M059J (cell line): ENCODE measurements at regions not wholly inside any gene's neighbourhood (a gene's known extent, or its start where the extent isn't known, plus 50 kb on each side); places are given as distances from the start of the nearest gene placed in this dataset.
"Not testable (repeated sequence)": the region's sequence is repeated elsewhere in the genome, so short reads cannot be mapped to it uniquely, and the experiment has no call there.

Experiments used
- DNase-seq: peaks from one replicate; pipeline ENCODE4 v3.0.0-alpha.2; 2012; ENCODE audit warnings: low read depth

DNA sequence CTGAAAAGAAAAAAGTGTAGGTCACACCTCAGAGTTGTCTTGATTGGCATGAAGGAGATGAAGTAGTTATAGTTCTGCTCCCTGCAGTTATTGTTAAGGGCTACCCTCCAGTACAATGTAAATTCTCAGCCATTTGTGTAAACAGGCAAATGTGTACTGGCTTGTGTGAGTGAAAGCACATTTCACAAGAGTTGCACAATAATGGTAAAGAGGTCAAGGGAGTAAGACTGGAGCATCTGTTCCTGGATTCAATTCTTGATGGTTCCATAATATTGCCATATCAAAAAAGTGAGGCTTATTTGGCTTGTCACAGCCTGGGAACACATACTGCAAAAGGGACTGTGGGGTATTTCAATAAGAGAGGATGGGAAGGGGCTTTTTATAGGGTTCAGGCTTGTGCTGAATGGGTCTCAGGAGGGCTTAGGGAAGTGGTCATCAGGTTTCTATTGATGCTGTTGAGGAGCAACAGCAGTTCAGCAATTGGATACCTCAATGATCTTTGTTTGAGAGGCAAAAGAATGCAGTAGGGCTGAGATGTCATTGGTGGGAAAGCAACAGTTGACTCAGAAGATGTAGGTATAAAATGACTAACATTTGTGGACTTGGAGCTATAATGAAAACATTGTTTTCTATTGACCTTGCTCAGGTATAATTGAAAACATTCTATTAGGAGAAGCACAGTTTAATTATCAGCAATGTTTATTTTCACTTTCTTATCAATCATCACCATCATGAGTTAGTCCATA, 402.6 kb downstream of the BCKDHB start:
- DNase-seq: no peak

DNA sequence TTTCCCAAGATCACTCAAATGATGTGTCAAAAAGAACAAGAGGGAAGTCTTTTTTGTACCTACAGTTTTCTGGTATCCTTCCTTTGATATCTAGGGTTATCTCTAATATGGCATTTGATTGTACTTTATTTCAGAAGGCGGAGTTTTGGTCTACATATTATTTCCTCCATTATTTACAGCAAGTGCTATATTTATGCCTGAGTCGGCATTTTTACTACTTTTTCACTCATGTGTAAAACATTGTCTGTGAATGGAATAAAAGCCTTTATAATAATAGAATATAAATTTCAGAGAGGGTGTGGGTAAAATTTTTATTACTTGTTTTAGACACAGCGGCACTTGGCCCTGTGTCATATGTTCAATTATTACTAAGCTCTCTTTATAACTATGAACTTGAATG, 398.4 kb downstream of the BCKDHB start:
- no peak for DNase-seq

DNA sequence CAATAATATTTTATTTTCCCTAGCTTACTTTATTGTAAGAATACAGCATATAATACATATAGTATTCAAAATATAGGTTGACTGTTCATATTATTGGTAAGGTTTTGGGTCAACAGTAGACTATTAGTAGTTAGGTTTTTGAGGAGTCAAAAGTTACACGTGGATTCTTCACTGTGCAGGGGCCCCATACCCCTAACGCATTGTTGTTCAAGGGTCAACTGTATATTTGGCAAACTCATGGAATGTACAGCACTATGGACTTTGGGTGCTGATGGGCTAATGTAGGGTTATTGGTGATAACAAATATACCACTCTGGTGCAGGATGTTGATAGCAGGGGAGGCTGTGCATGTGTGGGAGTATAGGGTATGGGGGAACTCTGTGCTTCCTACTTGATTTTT, 397.2 kb downstream of the BCKDHB start:
- no peak for DNase-seq

DNA sequence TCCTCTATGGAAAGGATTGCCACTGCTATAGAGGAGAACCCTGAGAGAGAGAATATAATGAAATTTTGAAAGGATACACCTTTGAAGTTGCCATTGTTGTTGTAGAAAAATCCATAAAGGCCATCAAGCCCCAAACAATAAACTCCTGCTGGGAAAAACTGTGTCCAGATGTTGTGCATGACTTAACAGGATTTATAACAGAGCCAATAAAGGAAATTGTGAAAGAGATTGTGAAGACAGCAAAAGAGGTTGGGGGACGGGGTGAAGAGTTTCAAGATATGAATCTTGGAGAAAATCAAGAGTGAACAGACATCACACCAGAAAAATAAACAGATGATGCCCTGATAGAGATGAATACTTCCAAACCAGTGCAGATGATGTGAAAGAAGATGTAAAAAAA, 396.4 kb downstream of the BCKDHB start:
- DNase-seq: no peak

DNA sequence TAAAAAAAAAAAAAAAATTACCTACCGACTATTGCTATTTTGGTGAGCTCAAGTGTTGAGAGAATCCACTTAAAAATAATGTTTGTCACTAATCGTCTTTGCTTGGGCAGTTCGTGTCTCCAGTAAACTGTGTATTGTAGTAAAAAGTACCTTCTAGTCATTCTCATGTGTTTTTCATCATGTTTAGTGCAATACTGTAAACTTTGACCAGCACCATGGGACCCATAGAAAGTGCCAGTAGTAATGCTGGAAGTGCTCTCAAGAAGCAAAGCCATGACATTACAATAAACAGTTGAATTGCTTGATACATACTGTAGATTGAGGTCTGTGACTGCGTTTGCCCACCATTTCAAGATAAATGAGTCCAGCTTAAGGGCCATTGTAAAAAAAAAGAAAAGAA, 395.2 kb downstream of the BCKDHB start:
- no peak for DNase-seq

DNA sequence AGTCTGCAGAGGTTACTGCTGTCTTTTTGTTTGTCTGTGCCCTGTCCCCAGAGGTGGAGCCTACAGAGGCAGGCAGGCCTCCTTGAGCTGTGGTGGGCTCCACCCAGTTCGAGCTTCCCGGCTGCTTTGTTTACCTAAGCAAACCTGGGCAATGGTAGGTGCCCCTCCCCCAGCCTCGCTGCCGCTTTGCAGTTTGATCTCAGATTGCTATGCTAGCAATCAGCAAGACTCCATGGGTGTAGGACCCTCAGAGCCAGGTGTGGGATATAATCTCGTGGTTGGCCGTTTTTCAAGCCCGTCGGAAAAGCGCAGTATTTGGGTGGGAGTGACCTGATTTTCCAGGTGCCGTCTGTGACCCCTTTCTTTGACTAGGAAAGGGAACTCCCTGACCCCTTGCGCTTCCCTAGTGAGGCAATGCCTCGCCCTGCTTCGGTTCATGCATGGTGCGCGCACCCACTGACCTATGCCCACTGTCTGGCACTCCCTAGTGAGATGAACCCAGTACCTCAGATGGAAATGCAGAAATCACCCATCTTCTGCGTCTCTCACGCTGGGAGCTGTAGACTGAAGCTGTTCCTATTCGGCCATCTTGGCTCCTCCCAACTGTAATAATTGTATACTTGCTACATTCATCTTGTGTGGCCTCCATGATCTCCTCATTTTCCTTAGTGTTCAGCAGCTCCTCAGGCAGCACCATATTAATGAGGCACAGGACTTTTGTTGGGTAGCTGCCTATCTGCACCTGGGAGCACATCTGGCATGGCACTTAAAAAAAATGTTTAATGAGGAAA, 391.4 kb downstream of the BCKDHB start:
- not testable (repeated sequence) for DNase-seq

DNA sequence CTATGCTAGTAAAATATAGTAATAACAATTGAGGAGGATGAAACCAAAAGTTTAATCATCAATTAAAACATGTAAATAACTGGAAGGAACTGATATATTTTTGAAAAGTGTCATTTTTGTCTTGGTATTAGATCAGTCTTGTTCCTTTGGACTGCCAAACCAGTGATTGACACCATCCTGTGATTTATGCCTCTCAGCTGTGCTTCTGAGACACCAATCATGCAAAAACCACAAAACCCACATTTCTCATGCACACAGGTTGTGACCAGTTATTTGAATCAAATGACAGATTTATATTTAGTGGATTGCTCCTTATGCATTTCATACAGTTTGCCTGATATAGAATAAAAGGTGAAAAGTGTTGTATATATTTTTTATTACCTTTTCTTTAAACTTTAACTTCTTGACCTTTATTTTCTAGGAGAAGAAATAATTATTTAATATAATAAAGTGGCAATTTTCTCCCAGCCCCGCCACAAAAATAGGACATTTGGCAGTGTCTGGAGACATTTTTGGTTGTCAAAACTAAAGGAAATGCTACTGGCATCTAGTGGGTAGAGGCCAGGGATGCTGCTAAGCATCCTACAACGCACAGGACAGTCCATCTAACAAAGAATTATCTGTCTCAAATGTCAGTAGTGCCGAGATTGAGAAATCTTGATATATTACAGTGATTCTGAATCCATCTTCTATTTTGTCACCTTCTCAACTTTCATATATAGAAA, 383.6 kb downstream of the BCKDHB start:
- DNase-seq: peak; percentile 60

DNA sequence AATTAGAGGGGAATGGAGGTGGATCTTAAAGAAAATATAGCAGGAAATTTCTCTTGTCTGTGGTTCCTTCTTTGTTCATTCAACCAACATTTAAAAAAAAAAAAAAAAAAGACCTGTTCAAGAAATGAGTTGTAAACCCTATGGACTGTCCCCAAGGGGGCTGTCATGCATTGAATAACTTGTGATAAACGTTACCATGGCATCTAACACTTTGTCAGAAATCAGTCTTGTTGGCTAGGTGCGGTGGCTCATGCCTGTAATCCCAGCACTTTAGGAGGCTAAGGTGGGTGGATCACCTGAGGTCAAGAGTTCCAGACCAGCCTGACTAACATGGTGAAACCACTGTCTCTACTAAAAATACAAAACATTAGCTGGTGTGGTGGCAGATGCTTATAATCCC, 381.7 kb downstream of the BCKDHB start:
- peak; percentile 7 for DNase-seq

DNA sequence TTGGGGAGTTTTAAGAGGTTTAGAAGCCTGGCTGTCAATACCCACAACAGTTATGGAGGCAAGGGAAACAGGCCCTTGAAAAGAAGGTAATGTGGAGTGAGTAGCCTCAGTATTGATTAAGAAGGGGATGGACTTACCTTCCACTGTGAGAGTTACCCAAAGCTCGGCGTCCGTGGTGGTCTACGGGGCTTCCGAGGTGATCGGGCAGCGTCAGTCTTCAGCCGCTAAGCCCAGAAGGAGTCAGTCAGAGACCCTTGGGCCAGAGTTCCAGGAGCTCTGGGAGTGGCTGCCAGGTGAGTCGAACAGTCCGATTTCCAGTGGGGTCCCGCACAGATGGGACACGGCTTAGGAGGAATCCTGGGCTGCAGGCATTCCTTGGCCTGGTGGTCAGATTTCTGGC, 379.0 kb downstream of the BCKDHB start:
- DNase-seq: not testable (repeated sequence)

DNA sequence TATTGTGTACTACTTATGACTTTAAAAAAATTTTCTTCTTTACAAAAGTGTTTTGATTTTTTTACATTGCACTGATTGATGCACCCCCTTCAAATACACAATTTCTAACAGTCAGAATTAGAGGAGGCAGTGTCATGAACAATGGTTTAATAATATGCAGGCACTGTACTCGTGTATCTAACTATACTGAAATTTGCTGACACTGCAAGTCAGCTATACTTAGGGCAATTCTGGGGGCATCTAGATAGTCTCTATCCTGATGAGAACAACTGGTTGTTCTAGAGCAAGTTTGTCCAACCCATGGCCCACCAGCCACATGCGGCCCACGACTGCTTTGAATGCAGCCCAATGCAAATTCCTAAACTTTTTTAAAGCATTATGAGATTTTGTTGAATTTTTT, 375.6 kb downstream of the BCKDHB start:
- DNase-seq: no peak

DNA sequence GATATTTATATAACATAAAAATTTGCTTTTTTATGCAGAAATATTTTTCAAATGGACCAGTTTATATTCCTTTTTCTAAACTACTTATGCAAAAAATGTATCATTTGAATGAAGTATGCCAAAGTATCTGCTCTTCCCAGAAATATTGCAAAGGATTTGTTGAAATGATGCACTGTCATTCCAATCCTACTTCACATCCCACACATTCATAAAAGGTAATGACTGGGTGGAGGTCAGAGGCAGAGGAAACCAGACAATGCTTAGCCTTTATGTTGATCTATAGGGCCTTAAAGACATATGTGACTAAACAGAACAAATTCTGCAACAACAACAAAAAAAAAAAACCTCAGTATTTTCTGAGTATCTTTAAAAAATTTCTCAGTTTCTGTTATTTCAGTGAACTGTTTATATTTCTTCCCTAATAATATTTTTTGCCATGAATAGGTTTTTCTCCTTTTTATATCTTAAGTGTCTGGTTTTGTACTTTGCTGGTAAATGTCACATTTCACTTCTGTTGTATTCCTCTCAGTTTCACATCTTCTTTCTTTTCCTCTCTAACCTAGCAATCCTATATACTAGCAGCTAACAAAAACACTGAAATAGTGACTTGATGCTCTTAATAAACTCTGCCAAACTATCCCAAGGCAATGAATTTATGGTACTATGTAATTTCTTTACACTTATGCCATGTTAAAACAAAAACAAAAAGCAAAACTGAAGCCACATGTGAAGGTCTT, 374.1 kb downstream of the BCKDHB start:
- no peak for DNase-seq

DNA sequence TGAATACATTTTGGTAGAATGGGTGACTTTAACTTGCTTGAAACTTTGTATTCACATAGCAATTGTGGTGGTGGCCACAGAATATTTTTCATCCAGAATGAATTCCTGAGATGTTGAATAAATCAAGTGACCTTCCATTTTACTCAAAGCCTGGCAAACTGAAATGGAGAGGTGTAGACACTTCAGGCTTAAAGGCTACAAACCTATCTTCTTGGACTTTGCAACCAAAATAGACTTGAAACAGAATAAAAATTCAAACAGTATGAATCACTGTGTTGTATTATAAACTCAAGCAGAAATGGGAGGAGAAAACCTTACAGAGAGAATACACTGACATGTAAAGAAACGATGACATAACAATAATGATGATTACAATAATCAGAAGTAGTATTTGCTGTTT, 371.6 kb downstream of the BCKDHB start:
- no peak for DNase-seq

DNA sequence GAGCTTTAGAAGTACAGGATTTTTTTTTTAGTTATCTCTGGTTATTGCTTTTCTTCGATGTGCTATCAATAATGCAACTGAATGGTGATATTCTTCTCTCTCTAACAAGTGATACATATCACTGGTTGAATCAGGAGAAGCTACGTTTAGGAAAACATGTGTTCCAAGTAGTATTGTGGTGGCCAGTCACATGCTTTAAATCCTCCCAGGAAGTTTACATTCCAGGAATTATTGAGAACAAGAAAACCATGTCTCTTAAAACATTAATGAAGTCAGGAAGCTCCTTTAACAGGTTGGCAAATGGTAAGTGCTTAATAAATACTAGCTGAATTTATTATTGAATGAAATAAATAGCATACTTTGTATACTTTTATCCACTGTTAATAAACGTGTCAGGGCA, 371.1 kb downstream of the BCKDHB start:
- peak; percentile 30 for DNase-seq

DNA sequence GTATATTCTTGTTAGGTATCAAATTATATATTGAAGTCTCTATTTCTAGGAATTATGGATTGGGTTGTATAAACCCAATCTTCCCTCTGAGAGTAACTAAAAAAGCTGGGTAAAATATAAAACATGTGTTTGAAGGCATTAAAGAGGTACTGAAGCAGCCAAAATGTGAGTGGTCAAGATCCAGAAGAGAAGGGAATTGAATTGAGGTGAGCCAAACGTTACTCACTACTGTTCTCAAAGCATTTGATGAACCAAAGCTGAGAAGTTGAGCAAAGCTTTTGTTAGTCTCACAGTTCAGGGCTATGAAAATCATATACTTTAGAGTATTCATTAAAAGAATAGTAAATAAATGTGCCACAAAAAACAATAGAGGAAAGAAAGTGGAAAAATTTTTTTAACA, 365.8 kb downstream of the BCKDHB start:
- DNase-seq: no peak

DNA sequence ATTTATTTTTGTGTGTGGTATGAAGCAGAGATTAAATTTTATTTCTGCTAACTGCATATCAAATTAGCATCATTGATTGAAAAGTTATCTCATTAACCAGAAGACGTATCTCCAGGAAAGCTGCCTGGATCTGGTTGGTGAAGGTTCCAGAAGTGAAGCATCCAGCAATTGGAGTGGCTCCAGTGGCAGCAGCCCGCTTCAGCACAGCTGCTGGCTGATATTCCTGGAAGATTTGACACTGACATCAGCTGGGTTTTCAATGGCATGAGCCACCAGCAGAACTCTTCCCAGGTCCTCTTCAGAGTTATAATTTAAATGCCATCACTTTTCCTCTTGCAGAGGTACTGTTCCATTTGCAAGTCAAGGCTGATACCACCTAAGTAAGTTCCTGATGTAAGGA, 363.5 kb downstream of the BCKDHB start:
- no peak for DNase-seq

DNA sequence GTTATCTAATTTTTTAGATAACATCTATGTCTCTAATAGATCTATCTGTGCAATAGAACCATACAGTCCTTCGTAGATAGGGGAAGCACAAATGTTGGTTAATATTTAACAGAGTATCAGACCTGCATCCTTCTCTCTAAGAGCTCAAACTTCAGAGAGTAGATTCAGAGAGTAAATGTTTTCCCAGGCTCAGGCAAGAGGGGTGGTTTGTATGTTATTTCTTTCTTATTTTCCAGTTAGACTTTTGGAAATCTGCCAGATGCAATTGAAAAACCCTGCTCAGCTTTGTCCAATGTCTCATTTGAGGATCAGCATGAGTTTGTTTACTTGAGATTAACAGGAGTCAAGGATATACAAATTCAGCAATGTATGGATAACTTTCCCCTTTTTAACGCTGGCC, 361.9 kb downstream of the BCKDHB start:
- DNase-seq: no peak

DNA sequence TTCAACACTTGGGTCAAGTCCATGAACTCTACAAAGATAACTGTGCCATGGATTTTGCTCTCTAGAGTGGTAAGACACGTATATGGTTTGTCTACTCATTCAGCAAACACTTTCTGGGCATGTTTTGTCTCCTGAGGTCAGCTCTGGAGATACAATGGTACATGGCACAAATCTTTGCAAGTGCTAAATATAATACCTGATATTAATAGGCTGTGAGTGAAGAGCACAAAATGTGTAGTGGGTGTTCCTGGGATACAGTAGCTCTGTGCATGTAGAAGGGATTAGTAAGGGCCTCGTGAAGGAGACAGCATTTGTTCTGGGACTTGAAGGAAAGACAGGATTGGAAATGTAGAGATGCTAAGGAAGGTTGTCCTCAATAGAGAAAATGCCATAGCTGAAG, 360.9 kb downstream of the BCKDHB start:
- DNase-seq: no peak

DNA sequence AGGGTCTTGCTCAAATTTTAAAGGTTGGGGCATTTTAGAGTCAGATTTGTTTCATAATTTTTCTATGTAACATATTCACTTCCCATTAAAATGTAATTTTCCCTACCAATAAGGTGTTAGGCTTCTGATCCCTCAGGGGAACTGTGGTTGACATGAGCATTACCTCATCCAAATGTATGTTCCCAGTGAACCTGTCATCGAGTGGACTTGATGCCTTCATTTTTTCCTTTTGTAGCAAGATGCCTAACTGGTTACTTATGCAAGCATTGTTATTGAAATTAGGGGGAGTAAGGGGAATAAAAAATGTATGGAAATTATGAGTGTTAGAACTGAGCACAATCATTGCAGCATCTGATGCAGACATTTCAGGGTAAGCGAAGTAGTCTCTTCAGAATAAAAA, 360.5 kb downstream of the BCKDHB start:
- DNase-seq: no peak

DNA sequence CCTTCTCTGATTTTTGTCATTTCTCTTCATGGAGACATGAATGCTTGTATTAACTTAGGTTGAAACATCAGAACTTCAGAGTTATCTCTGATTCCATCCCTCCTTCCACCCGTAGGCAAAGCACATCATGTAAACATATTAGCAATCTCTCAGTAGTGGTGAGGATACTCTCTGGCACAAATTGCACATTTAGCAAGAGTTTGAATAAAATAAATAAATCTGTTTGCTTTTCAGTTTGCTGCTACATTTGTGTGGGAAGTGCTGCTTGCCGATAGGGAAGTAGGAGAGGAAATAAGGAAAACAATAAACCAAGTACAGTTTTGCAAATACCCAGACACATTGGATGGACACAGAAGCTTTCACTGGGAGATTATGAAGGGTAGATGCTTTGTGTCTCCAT, 359.0 kb downstream of the BCKDHB start:
- no peak for DNase-seq

DNA sequence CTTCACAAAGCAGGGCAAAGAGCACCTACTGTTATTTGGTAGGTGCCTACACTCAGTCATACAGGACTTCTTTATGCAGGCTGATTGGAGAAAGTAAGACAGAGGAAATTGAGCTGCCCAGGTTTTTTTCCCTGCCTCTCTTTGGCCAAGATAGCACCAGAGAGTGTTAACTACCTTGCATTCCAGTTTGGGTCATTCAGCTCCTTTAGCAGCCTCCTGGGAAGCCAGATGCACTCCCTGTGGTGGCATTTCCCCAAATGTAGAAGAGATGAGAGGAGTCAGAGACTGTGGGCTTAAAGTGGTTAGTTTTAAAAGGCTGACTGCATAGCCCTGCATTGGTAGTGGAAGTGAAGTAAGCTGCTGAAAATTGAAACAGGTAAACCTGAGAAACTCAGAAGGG, 358.4 kb downstream of the BCKDHB start:
- DNase-seq: no peak

DNA sequence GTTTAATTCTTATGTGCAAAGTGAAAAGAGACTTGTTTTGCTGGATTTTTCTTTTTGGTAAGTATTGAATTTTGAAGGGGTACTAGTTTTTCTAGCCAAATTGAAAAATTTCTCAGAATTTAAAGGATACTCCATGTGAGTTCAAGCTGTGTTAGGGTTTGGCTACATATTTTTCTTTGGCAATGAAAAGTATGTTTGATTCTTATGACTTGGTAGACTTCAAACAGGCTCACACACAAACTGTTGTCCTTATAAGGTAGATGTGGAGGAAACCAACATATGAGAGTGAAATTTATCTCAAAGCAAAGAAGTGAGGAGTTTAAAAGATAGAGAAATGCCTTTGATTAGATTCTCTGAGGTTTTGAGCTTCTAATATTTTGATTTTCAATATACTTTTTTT, 356.7 kb downstream of the BCKDHB start:
- DNase-seq: no peak

DNA sequence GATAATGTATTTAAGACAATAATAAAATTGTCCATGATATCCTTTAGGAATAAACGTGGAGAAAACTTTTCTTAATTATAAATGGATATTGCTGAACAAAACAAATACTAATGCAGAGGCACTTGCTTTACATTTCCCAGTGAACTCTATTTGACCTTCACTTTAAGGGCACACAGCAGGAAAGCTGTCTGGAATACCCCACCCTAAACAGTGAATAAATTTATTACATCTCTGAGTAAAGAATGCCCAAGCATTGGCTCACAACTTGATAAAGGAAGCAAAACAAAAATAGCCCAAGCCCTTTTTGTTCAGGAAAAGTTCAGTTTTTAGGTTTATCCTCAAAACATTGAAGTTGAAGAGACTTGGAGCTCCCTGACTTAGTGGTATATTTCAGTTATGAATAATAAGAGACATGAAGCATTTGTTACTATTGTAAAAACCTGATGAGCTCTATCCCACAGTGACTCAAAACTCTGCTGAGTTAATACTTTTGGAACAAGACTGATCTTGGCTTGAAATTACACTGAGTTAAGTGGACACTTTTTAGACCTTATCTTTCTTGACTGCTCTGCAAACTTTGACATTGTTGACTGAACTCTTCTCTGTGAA, 353.9 kb downstream of the BCKDHB start:
- no peak for DNase-seq
